GM12891 (cell line): ENCODE measurements at regions not wholly inside any gene's neighbourhood (a gene's known extent, or its start where the extent isn't known, plus 50 kb on each side); places are given as distances from the start of the nearest gene placed in this dataset.

Source experiments
- DNase-seq: peaks from one replicate; pipeline ENCODE4 v3.0.0; 2011; ENCODE audit warnings: low spot score; ENCODE audit not compliant: insufficient read length
- FAIRE-seq: peaks from 2 replicates; lab custom pipeline; 2011; peaks lifted over from hg19 to GRCh38; lab: Jason Lieb, UNC
- PAX5 ChIP-seq: IDR thresholded peaks from 2 replicates; pipeline ENCODE4 v1.6.1; 2011; ENCODE audit warnings: low read length, moderate library complexity, mild to moderate bottlenecking; ENCODE audit not compliant: insufficient read depth, severe bottlenecking
- POLR2A ChIP-seq: IDR thresholded peaks from 2 replicates; pipeline ENCODE4 v1.6.1; 2011; ENCODE audit warnings: low read depth, low read length, control low read depth
- POLR2AphosphoS5 ChIP-seq: IDR thresholded peaks from 2 replicates; pipeline ENCODE4 v1.6.1; 2011; ENCODE audit warnings: low read depth, low read length, control low read depth
- POU2F2 ChIP-seq: IDR thresholded peaks from 2 replicates; pipeline ENCODE4 v1.6.1; 2011; ENCODE audit warnings: low read depth, mild to moderate bottlenecking, control low read depth, low read length, moderate library complexity
- SPI1 ChIP-seq: IDR thresholded peaks from 2 replicates; pipeline ENCODE4 v1.6.1; 2011; ENCODE audit warnings: low read depth, low read length, control low read depth
- TAF1 ChIP-seq: IDR thresholded peaks from 2 replicates; pipeline ENCODE4 v1.6.1; 2011; ENCODE audit warnings: low read depth, low read length, control low read depth

DNA sequence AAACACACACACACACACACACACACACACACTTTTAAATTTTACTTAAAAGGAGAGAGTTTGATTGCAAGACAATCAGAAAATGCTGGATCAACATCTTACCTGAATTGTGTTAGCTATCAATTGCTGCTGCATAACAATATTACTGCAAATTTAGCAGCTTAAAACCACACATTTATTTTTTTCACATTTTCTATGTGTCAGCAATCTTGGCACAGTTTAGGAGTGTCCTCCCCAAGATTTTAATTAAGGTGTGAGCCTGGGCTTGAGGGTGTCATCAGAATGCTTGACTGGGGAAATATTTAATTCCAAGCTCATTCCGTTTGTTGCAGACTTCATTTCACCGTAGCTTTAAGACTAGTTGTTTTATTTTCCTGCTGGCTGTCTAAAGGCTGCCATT is 431.0 kb upstream of the GJE1 start:
- no peak for DNase-seq
- FAIRE-seq = no peak
- TF ChIP-seq POU2F2 (no peak), TAF1 (no peak), PAX5 (no peak), POLR2AphosphoS5 (no peak)

DNA sequence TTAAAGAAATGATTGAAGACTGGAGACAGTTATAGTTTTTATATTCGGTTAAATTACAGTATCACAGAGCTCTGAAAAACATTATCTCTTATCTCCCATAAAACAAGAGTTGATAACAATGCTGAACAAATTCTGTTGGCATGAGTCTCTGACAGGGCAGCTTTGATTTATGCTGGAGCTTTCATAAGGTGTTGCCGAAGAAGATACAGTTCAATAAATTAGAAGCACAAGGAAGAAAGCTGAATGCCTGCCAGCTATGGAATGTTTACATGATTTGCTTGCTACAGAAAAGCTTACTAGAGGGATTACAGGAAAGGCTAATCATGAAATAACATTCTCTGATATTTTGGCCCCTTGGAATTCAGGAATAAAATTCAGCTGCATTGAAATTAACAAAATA is 431.9 kb upstream of the GJE1 start:
- no peak for TF ChIP-seq POU2F2
- TF ChIP-seq PAX5 = no peak
- TF ChIP-seq POLR2A = no peak
- TF ChIP-seq POLR2AphosphoS5 = no peak
- no peak for TF ChIP-seq SPI1
- TF ChIP-seq TAF1 = no peak
- DNase-seq = no peak
- no peak for FAIRE-seq

GRCh38 chr6:141688916-141689315 is 443.8 kb upstream of the GJE1 start:
- TF ChIP-seq PAX5 (no peak), POLR2A (no peak), TAF1 (no peak), SPI1 (0 out of 2 replicates have a peak, but pooled peaks have one; percentile 35), POU2F2 (no peak), POLR2AphosphoS5 (no peak)
- DNase-seq (no peak), FAIRE-seq (no peak)

DNA sequence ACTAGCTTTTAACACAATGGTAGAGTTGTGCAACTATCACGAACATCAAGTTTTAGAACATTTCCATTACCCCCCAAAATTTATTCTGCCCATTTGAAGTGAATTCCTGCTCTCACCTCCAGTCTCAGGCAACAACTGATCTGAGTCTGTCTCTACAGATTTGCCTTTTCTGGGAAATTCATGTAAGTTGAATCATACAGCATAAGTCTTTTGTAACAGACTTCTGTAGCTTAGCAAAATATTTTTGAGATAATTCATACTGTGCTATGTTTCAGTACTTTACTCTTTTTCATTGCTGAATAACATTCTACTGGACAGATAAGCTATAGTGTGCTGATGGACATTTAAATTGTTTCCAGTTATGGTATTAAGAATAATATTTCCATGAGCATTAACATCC is 447.3 kb upstream of the GJE1 start:
- no peak for TF ChIP-seq TAF1
- no peak for TF ChIP-seq POLR2AphosphoS5
- TF ChIP-seq PAX5 = no peak
- TF ChIP-seq POLR2A = no peak
- no peak for TF ChIP-seq SPI1
- TF ChIP-seq POU2F2 = no peak
- no peak for DNase-seq
- FAIRE-seq = no peak

GRCh38 chr6:141682391-141682790 is 450.3 kb upstream of the GJE1 start:
- TF ChIP-seq PAX5 (no peak), POU2F2 (no peak), TAF1 (no peak), POLR2A (no peak), POLR2AphosphoS5 (no peak), SPI1 (no peak)
- DNase-seq = no peak
- FAIRE-seq = no peak

GRCh38 chr6:141677598-141678211 is 455.0 kb upstream of the GJE1 start:
- TF ChIP-seq POLR2AphosphoS5 (no peak), POU2F2 (no peak), TAF1 (no peak), SPI1 (no peak), POLR2A (no peak), PAX5 (no peak)
- DNase-seq (no peak), FAIRE-seq (no peak)

GRCh38 chr6:141675957-141676356 is 456.8 kb upstream of the GJE1 start:
- DNase-seq (no peak), FAIRE-seq (no peak)
- TF ChIP-seq POLR2A = no peak
- TF ChIP-seq TAF1 = no peak
- TF ChIP-seq POLR2AphosphoS5 = no peak
- TF ChIP-seq PAX5 = no peak
- TF ChIP-seq POU2F2 = no peak
- TF ChIP-seq SPI1 = no peak

DNA sequence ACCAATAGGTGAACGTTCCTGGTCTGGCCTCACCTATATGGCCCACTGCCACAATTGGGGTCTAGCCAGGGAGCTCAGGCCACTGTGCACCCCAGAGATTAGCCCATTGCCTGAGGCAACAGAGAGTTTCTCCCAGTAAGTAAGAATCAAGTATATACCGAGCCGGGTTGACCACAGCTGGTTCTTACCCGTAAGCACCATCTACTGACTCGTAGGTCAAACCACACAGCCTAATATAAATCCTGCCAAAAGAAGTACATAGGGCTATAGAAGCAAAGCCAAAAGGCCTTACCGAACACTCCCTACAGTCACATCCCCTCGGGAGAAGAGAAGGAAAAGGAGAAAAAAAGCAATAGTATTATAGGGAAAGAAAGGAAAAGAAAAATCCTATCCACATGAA is 463.6 kb upstream of the GJE1 start:
- no peak for TF ChIP-seq TAF1
- no peak for TF ChIP-seq POLR2A
- TF ChIP-seq SPI1 = no peak
- TF ChIP-seq POU2F2 = no peak
- TF ChIP-seq PAX5 = no peak
- no peak for TF ChIP-seq POLR2AphosphoS5
- DNase-seq (no peak), FAIRE-seq (no peak)

DNA sequence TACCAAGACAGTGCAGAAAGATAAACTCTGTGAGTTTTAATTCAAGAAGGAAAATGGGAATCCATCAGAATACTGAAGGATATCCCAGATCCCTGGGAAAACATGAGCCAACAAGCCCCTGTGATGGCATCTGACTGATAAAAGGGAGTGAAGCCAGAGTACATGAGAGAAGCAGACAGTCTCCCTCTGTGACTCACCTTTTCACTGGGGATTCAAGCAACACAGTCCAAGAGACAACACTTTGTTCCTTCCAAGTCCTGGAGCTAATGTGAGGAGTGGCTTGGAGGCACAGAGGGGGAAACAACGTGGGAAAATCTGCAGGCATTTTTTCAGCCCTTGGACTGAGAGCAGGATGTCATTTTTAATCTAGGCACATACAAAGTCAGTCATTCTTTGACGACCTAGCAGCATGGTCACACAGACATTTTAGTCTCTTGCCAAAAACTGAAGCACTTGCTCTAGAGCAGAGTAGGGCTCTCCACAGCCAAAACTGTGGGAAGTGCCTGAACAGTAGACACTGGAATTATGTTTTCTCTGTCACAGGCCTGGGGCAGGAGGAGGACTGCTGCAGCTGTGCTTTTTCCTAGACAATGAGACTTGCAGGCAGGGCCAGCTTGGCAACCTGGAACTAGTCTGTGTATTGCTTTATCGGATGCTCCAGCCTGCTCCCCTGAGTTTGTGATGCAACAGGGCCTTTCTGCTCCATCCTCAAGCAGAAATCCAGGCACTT is 465.0 kb upstream of the GJE1 start:
- no peak for FAIRE-seq
- TF ChIP-seq TAF1 = no peak
- no peak for TF ChIP-seq PAX5
- TF ChIP-seq SPI1 = no peak
- TF ChIP-seq POLR2AphosphoS5 = no peak
- no peak for TF ChIP-seq POU2F2
- TF ChIP-seq POLR2A = no peak
- DNase-seq = no peak

DNA sequence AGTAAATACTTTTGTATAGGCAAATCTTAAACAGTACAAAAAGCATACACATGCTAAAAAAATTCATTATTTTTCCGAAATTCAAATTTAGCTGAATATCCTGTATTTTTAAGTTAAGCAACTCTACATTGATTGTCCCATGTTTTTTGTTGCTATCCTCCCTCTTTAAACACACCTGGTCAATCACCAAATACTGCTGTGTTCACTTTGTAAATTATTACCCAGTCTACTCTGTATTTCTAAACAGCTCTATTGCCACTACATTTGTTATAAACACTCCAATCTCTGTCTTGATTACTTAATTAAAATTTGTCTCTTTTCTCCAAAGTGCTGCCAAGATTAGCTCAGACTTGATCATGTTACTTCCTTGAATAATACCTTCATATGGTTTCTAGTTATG is 466.5 kb upstream of the GJE1 start:
- DNase-seq (no peak), FAIRE-seq (no peak)
- TF ChIP-seq POLR2A = no peak
- TF ChIP-seq PAX5 = no peak
- no peak for TF ChIP-seq POLR2AphosphoS5
- no peak for TF ChIP-seq SPI1
- no peak for TF ChIP-seq TAF1
- no peak for TF ChIP-seq POU2F2
